PC-9 (cell line): ENCODE measurements at regions not wholly inside any gene's neighbourhood (a gene's known extent, or its start where the extent isn't known, plus 50 kb on each side); places are given as distances from the start of the nearest gene placed in this dataset.

Experiments used
- BruUV-seq: library from RNA; stranded (reverse); fragments of 400-500 nt; replicated peaks from 2 replicates; lab custom pipeline; 2021; lab: Mats Ljungman, UMichigan
- CTCF ChIA-PET: fragments of 300-600 bp; sonication (Branson Sonifier 250); formaldehyde crosslinking; loops from one replicate; lab custom pipeline; 2022; ENCODE audit warnings: antibody characterized with exemption; lab: Charles Lee
- POLR2A ChIA-PET: fragments of 300-600 bp; sonication (Branson Sonifier 250); formaldehyde crosslinking; loops from one replicate; lab custom pipeline; 2022; ENCODE audit warnings: antibody characterized with exemption; ENCODE audit not compliant: unreplicated experiment; lab: Charles Lee
- DNase-seq, 2 experiments: peaks; one replicate each; pipeline versions ENCODE4 v3.0.0 to v3.0.0-alpha.2; 2015 to 2022; ENCODE audit warnings: mixed read lengths in 1 of 2
- H2AFZ ChIP-seq: fragments of 200-600 bp; sonication (generic); 2 replicates; pipeline ENCODE4 v1.8.1; 2017; ENCODE audit warnings: antibody characterized with exemption
- H3F3A ChIP-seq: fragments of 200-600 bp; sonication (generic); 2 replicates; pipeline ENCODE4 v1.8.1; 2017; ENCODE audit warnings: antibody characterized with exemption, mild to moderate bottlenecking, low read depth; ENCODE audit not compliant: insufficient read depth
- H3K27ac ChIP-seq: fragments of 200-600 bp; sonication (generic); 2 replicates; pipeline ENCODE4 v1.6.1; 2016; ENCODE audit warnings: mixed run types
- H3K27me3 ChIP-seq: fragments of 200-600 bp; sonication (generic); 2 replicates; pipeline ENCODE4 v1.6.1; 2016; ENCODE audit warnings: low read depth, mixed run types; ENCODE audit not compliant: insufficient read depth
- H3K36me3 ChIP-seq: fragments of 200-600 bp; sonication (generic); 2 replicates; pipeline ENCODE4 v1.6.1; 2016; ENCODE audit warnings: low read depth, mixed run types
- H3K4me1 ChIP-seq: fragments of 200-600 bp; sonication (generic); replicated peaks from 2 replicates; pipeline ENCODE4 v1.6.1; 2016; ENCODE audit warnings: mixed run types; ENCODE audit not compliant: insufficient read depth
- H3K4me2 ChIP-seq: fragments of 200-600 bp; sonication (generic); 2 replicates; pipeline ENCODE4 v1.6.1; 2017; ENCODE audit warnings: mixed run types
- H3K4me3 ChIP-seq: fragments of 200-600 bp; sonication (generic); 2 replicates; pipeline ENCODE4 v1.6.1; 2016; ENCODE audit warnings: mixed run types
- H3K79me2 ChIP-seq: fragments of 200-600 bp; sonication (generic); 2 replicates; pipeline ENCODE4 v1.6.1; 2017; ENCODE audit warnings: low read depth, mixed run types
- H3K9me2 ChIP-seq: fragments of 200-600 bp; sonication (generic); 2 replicates; pipeline ENCODE4 v1.8.1; 2017; ENCODE audit warnings: mild to moderate bottlenecking; ENCODE audit not compliant: insufficient read depth
- H3K9me3 ChIP-seq: fragments of 200-600 bp; sonication (generic); 2 replicates; pipeline ENCODE4 v1.8.1; 2016; ENCODE audit warnings: low read depth; ENCODE audit not compliant: insufficient read depth
- H4K20me1 ChIP-seq: fragments of 200-600 bp; sonication (generic); 2 replicates; pipeline ENCODE4 v1.8.1; 2017; ENCODE audit not compliant: insufficient read depth
- CTCF ChIP-seq: fragments of 200-600 bp; sonication (generic); conservative IDR thresholded peaks from 2 replicates; pipeline ENCODE4 v1.6.1; 2017; ENCODE audit warnings: mixed run types, antibody characterized with exemption, mild to moderate bottlenecking, moderate library complexity
- EZH2 ChIP-seq: fragments of 200-600 bp; sonication (generic); IDR thresholded peaks from 2 replicates; pipeline ENCODE4 v1.8.0; 2017; ENCODE audit warnings: antibody characterized with exemption, low read depth
- intact Hi-C: fragments of 100-400 bp; cut with micrococcal nuclease; formaldehyde crosslinking; loops from one replicate; pipeline ENCODE4 v1.10.0; 2022; ENCODE audit not compliant: unreplicated experiment

- ChIA-PET CTCF (no interaction called here), POLR2A (no interaction called here)
- intact Hi-C loops, result no loop called here
- Histone ChIP-seq H3K4me3 (no peak overlapping the region), H3K4me1 (no peaks in the 10 kb centered on the region), H4K20me1 (no peaks in the 10 kb centered on the region), H2AFZ (no peak overlapping the region), H3K79me2 (no peaks in the 10 kb centered on the region), H3K9me3 (no peaks in the 10 kb centered on the region), H3F3A (no peaks in the 10 kb centered on the region), H3K36me3 (no peaks in the 10 kb centered on the region), H3K4me2 (no peak overlapping the region), H3K9me2 (no peaks in the 10 kb centered on the region), H3K27me3 (no peaks in the 10 kb centered on the region), H3K27ac (no peak overlapping the region)
- TF ChIP-seq CTCF (no peak), EZH2 (no peak)
- no peak for DNase-seq
- no TSS peak for BruUV-seq
Measured at GRCh38 chr2:64233376-64233922, 89.2 kb upstream of the PELI1 start.

GRCh38 chr2:64234150-64234549 is 89.9 kb upstream of the PELI1 start:
- no peak for DNase-seq
- CTCF ChIA-PET, result no interaction called here

GRCh38 chr2:64234785-64235184 is 90.6 kb upstream of the PELI1 start:
- Histone ChIP-seq H3K4me1 (no peaks in the 10 kb centered on the region), H3F3A (no peaks in the 10 kb centered on the region), H3K4me2 (no peak overlapping the region), H3K36me3 (no peaks in the 10 kb centered on the region), H3K4me3 (no peak overlapping the region), H3K9me3 (no peaks in the 10 kb centered on the region), H4K20me1 (no peaks in the 10 kb centered on the region), H3K27me3 (no peaks in the 10 kb centered on the region), H2AFZ (no peak overlapping the region), H3K79me2 (no peaks in the 10 kb centered on the region), H3K9me2 (no peaks in the 10 kb centered on the region), H3K27ac (no peak overlapping the region)
- no TSS peak for BruUV-seq
- no peak for DNase-seq
- intact Hi-C loops, result no loop called here
- ChIA-PET POLR2A (no interaction called here), CTCF (no interaction called here)
- TF ChIP-seq CTCF (no peak), EZH2 (no peak)

More at GRCh38 chr2:64234150-64234549, 89.9 kb upstream of the PELI1 start:
- intact Hi-C loops, result no loop called here
- POLR2A ChIA-PET, result no interaction called here
- Histone ChIP-seq H4K20me1 (no peaks in the 10 kb centered on the region), H3K9me2 (no peaks in the 10 kb centered on the region), H3F3A (no peaks in the 10 kb centered on the region), H3K27me3 (no peaks in the 10 kb centered on the region), H2AFZ (no peak overlapping the region), H3K79me2 (no peaks in the 10 kb centered on the region), H3K4me1 (no peaks in the 10 kb centered on the region), H3K9me3 (no peaks in the 10 kb centered on the region), H3K4me3 (no peak overlapping the region), H3K36me3 (no peaks in the 10 kb centered on the region), H3K27ac (no peak overlapping the region), H3K4me2 (no peak overlapping the region)
- TF ChIP-seq CTCF (no peak), EZH2 (no peak)
- BruUV-seq, result no TSS peak
